Spleen (tissue), 11 donors: ENCODE measurements at regions not wholly inside any gene's neighbourhood (a gene's known extent, or its start where the extent isn't known, plus 50 kb on each side); places are given as distances from the start of the nearest gene placed in this dataset.

Experiments used
- DNase-seq: peaks from one replicate; pipeline ENCODE4 v3.0.0-alpha.2; 2020
- H3K27ac ChIP-seq, 8 donors: fragments of 200-600 bp; sonication (generic) in 7 of 8; 1 replicate in 4 of 8; 2 replicates in 4 of 8; pipeline versions ENCODE4 v1.5.0 to v1.8.0; 2016 to 2021; ENCODE audit warnings: inconsistent platforms in 4 of 8, mild to moderate bottlenecking in 4 of 8, moderate library complexity in 1 of 8
- H3K27me3 ChIP-seq, 7 donors: fragments of 200-600 bp; sonication (generic) in 6 of 7; replicated peaks in 1 of 7; 1 replicate in 4 of 7; 2 replicates in 3 of 7; pipeline versions ENCODE4 v1.5.0 to v1.8.0; 2016 to 2021; ENCODE audit warnings: inconsistent platforms in 3 of 7, mild to moderate bottlenecking in 1 of 7
- H3K36me3 ChIP-seq, 6 donors: fragments of 200-600 bp; sonication (generic) in 5 of 6; 1 replicate in 4 of 6; 2 replicates in 2 of 6; pipeline versions ENCODE4 v1.5.0 to v1.8.0; 2016 to 2021; ENCODE audit warnings: inconsistent platforms in 2 of 6
- H3K4me1 ChIP-seq, 6 donors: fragments of 200-600 bp; sonication (generic) in 5 of 6; 1 replicate in 3 of 6; 2 replicates in 3 of 6; pipeline versions ENCODE4 v1.5.0 to v1.8.0; 2016 to 2021; ENCODE audit warnings: inconsistent platforms in 3 of 6
- H3K4me3 ChIP-seq, 8 donors: fragments of 200-600 bp; sonication (generic) in 7 of 8; 1 replicate in 4 of 8; 2 replicates in 4 of 8; pipeline versions ENCODE4 v1.5.0 to v1.8.0; 2016 to 2021; ENCODE audit warnings: inconsistent platforms in 4 of 8, mild to moderate bottlenecking in 4 of 8, moderate library complexity in 2 of 8
- H3K9me3 ChIP-seq, 8 donors: fragments of 200-600 bp; sonication (generic) in 7 of 8; 1 replicate in 4 of 8; 2 replicates in 4 of 8; pipeline versions ENCODE4 v1.5.0 to v1.8.0; 2016 to 2021; ENCODE audit warnings: inconsistent platforms in 4 of 8
- POLR2A ChIP-seq, 3 donors: fragments of 450-650 bp; IDR thresholded peaks; one replicate each; pipeline ENCODE4 v1.5.1; 2017; ENCODE audit warnings: antibody characterized with exemption in 3 of 3, mild to moderate bottlenecking in 1 of 3
- POLR2AphosphoS5 ChIP-seq, 3 donors: sonication (generic); formaldehyde crosslinking; IDR thresholded peaks; one replicate each; pipeline ENCODE4 v1.5.1; 2017; ENCODE audit warnings: antibody characterized with exemption in 3 of 3
- WGBS, 5 donors: extraction: QIAGEN DNeasy Blood & Tissue Kit in 3 of 5; methylation state at CpG; one replicate each; pipeline versions ENCODE4 v1.1.5 to v1.1.7; 2013 to 2018; 5-methylcytosine and 5-hydroxymethylcytosine counted together
- intact Hi-C: fragments of 100-400 bp; cut with DNase I; formaldehyde crosslinking; loops from one replicate; pipeline ENCODE4 v1.15.0; 2023; ENCODE audit warnings: low total_unique reads
- small RNA-seq, 4 donors: library from RNA; depleted of rRNA; stranded (forward); fragments of <200 nt; gene quantifications; one replicate each; pipeline ENCODE3, GENCODE V24; 2016
- TF ChIP-seq, protein P1 (sequence below), 11 experiments: fragments of 200-600 bp in 7 of 11; fragments of 450-650 bp in 4 of 11; sonication (generic) in 4 of 11; IDR thresholded peaks in 8 of 11; conservative IDR thresholded peaks in 3 of 11; 1 replicate in 7 of 11; 2 replicates in 4 of 11; pipeline versions ENCODE4 v1.4.0 to v1.8.0; 2016 to 2021; ENCODE audit warnings: antibody characterized with exemption in 11 of 11, inconsistent platforms in 4 of 11, mild to moderate bottlenecking in 1 of 11
- donor health status: healthy with polysubstance abuse.
- donor health status: DM: no; HTN: no; CAD: no; lungs with moderate emphysema.
- donor health status: DM: no; HTN: no; CAD: no.
- donor health status: Bipolar disorder and iron deficiency.
- donor health status: healthy.
- donor health status: DM: no; HTN: no; CAD: no.
- donor health status: DM: yes; HTN: yes; CAD: no.

GRCh38 chr2:38129481-38129880, 53.5 kb upstream of the CYP1B1 start:
- peak overlapping the region in 7 of 8 donors; percentile 19 to 89 (median 72) for H3K27ac ChIP-seq
- H3K27me3 ChIP-seq = no peaks in the 10 kb centered on the region
- no peak for DNase-seq
- H3K9me3 ChIP-seq = peaks cover 0 to 26% (median 19%) of the 10 kb centered on the region in 8 donors
- 50 to 73% (median 63%) methylated on average over 1 of the region's 1 CpG for WGBS, 5 donors
- intact Hi-C loops = no loop called here
- H3K36me3 ChIP-seq = peaks cover 0 to 6% (median 0%) of the 10 kb centered on the region in 6 donors
- H3K4me3 ChIP-seq = no peak overlapping the region
- TF ChIP-seq POLR2A (IDR thresholded peaks at IDR 0.05) = no peak
- TF ChIP-seq, protein P1, sequence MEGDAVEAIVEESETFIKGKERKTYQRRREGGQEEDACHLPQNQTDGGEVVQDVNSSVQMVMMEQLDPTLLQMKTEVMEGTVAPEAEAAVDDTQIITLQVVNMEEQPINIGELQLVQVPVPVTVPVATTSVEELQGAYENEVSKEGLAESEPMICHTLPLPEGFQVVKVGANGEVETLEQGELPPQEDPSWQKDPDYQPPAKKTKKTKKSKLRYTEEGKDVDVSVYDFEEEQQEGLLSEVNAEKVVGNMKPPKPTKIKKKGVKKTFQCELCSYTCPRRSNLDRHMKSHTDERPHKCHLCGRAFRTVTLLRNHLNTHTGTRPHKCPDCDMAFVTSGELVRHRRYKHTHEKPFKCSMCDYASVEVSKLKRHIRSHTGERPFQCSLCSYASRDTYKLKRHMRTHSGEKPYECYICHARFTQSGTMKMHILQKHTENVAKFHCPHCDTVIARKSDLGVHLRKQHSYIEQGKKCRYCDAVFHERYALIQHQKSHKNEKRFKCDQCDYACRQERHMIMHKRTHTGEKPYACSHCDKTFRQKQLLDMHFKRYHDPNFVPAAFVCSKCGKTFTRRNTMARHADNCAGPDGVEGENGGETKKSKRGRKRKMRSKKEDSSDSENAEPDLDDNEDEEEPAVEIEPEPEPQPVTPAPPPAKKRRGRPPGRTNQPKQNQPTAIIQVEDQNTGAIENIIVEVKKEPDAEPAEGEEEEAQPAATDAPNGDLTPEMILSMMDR (IDR thresholded peaks at IDR 0.05 in 8 of 11, conservative IDR thresholded peaks at IDR 0.05 in 3 of 11) = no peak
- no peak for TF ChIP-seq POLR2AphosphoS5 (IDR thresholded peaks at IDR 0.05)
- H3K4me1 ChIP-seq = peaks cover 0 to 40% (median 12%) of the 10 kb centered on the region in 6 donors

- peaks cover 0 to 6% (median 0%) of the 10 kb centered on the region in 6 donors for H3K36me3 ChIP-seq
- WGBS, 5 donors = 32 to 63% (median 37%) methylated on average over 2 of the region's 2 CpGs
- H3K4me1 ChIP-seq = peaks cover 0 to 40% (median 12%) of the 10 kb centered on the region in 6 donors
- TF ChIP-seq POLR2A (IDR thresholded peaks at IDR 0.05) = no peak
- TF ChIP-seq POLR2AphosphoS5 (IDR thresholded peaks at IDR 0.05) = peak in 1 of 3 donors; percentile 76
- TF ChIP-seq, protein P1 (IDR thresholded peaks at IDR 0.05 in 8 of 11, conservative IDR thresholded peaks at IDR 0.05 in 3 of 11) = no peak
- H3K4me3 ChIP-seq = no peak overlapping the region
- DNase-seq = no peak
- H3K27ac ChIP-seq = peak overlapping the region in 7 of 8 donors; percentile 52 to 89 (median 72)
- H3K27me3 ChIP-seq = no peaks in the 10 kb centered on the region
- peaks cover 0 to 26% (median 19%) of the 10 kb centered on the region in 8 donors for H3K9me3 ChIP-seq
- intact Hi-C loops = no loop called here
These were observed 52.7 kb upstream of the CYP1B1 start for GRCh38 chr2:38128653-38129052.

GRCh38 chr2:38127277-38127676, 51.3 kb upstream of the CYP1B1 start:
- intact Hi-C loops = no loop called here
- TF ChIP-seq POLR2AphosphoS5 (IDR thresholded peaks at IDR 0.05) (no peak), POLR2A (IDR thresholded peaks at IDR 0.05) (no peak)
- TF ChIP-seq, protein P1 (IDR thresholded peaks at IDR 0.05 in 8 of 11, conservative IDR thresholded peaks at IDR 0.05 in 3 of 11) = no peak

DNA sequence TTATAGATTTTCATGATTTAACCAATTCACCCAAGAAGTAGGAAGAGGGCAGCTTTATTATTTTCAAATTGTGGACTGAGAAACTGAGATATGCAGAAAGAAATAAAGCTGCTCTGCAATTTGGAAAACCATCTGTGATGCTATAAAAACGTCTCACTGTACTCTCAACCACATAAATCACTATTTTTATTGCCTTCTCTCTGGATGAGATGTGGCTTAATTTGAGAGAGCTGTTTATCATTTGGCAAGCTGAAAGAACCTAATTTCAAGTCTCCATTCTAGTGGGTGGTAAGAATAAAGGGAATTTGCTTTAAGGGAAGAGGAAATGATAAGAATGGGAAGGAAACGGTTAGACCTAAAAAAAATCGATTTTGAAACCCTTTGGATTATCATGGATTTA, 49.9 kb upstream of the CYP1B1 start:
- no peak for DNase-seq
- H3K9me3 ChIP-seq = peaks cover 0 to 26% (median 19%) of the 10 kb centered on the region in 8 donors
- no peaks in the 10 kb centered on the region for H3K27me3 ChIP-seq
- intact Hi-C loops = no loop called here
- H3K4me1 ChIP-seq = peaks cover 0 to 43% (median 9%) of the 10 kb centered on the region in 6 donors
- TF ChIP-seq POLR2AphosphoS5 (IDR thresholded peaks at IDR 0.05) (no peak), POLR2A (IDR thresholded peaks at IDR 0.05) (no peak)
- TF ChIP-seq, protein P1 (IDR thresholded peaks at IDR 0.05 in 8 of 11, conservative IDR thresholded peaks at IDR 0.05 in 3 of 11) = no peak
- H3K36me3 ChIP-seq = peaks cover 0 to 6% (median 0%) of the 10 kb centered on the region in 6 donors
- 65 to 79% (median 68%) methylated on average over 3 of the region's 3 CpGs for WGBS, 5 donors
- H3K27ac ChIP-seq = no peak overlapping the region
- no peak overlapping the region for H3K4me3 ChIP-seq

More at GRCh38 chr2:38127277-38127676, 51.3 kb upstream of the CYP1B1 start:
- Histone ChIP-seq H3K36me3 (peaks cover 0 to 6% (median 0%) of the 10 kb centered on the region in 6 donors), H3K27me3 (no peaks in the 10 kb centered on the region), H3K4me1 (peaks cover 0 to 45% (median 12%) of the 10 kb centered on the region in 6 donors), H3K27ac (peak overlapping the region in 4 of 8 donors; percentile 72 to 89 (median 84)), H3K4me3 (no peak overlapping the region), H3K9me3 (peaks cover 0 to 26% (median 19%) of the 10 kb centered on the region in 8 donors)
- DNase-seq = no peak

Small RNAs in the stretch of these regions (small RNA-seq; reads per million reads assigned to genes)
- gene AC009229.3 (0 reads per million in 4 donors), gene RNU6-951P (0 reads per million in 4 donors)
